ENCODE measurements at regions not wholly inside any gene's neighbourhood (a gene's known extent, or its start where the extent isn't known, plus 50 kb on each side); places are given as distances from the start of the nearest gene placed in this dataset.
A peak's percentile ranks its signal among the peaks of the same experiment; 100 is the strongest.

DNA sequence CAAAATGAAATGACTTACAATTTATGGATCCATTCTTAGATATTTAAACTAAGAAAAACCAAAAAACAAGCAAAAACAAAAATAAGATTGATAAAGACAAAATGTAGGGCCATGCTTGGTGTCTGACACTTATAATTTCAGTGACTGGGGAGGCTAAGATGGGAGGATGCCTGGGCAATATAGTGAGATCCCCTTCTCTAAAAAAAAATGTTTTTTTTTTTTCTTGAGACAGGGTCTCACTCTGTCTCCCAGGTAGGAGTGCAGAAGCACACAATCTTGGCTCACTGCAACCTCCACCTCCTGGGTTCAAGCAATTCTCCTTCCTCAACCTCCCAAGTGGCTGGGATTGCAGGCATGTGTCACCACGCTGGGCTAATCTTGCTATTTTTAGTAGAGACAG, 92.4 kb downstream of the HFE start:
- no peak for TF ChIP-seq MYC (IDR thresholded peaks at IDR 0.05; ENCODE audit: low read depth, low read length)
- TF ChIP-seq, protein P1, sequence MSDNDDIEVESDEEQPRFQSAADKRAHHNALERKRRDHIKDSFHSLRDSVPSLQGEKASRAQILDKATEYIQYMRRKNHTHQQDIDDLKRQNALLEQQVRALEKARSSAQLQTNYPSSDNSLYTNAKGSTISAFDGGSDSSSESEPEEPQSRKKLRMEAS (IDR thresholded peaks at IDR 0.05; ENCODE audit: low read depth, low read length): no peak
- DNase-seq (ENCODE audit: low read depth): no peak
- H3K4me3 ChIP-seq (ENCODE audit: low read depth, low read length): no peak overlapping the region

DNA sequence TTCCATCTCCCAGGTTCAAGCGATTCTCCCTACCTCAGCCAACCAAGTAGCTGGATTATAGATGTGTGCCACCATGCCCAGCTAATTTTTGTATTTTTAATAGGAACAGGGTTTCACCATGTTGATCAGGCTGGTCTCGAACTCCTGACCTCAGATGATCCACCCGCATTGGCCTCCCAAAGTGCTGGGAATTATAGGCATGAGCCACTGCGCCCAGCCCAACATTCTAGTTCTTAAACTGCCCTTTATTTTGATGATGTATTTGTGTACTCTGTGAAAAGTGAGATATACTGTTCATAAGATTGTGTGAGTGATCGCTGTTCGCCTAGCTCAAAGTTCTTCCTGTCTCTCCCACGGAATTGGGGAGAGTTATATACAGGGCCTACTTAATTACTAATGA, 93.1 kb downstream of the HFE start:
- no peak for TF ChIP-seq MYC (IDR thresholded peaks at IDR 0.05; ENCODE audit: low read depth, low read length)
- no peak for TF ChIP-seq POLR2A (IDR thresholded peaks at IDR 0.05; ENCODE audit: extremely low read depth, insufficient read length)
- TF ChIP-seq, protein P2, sequence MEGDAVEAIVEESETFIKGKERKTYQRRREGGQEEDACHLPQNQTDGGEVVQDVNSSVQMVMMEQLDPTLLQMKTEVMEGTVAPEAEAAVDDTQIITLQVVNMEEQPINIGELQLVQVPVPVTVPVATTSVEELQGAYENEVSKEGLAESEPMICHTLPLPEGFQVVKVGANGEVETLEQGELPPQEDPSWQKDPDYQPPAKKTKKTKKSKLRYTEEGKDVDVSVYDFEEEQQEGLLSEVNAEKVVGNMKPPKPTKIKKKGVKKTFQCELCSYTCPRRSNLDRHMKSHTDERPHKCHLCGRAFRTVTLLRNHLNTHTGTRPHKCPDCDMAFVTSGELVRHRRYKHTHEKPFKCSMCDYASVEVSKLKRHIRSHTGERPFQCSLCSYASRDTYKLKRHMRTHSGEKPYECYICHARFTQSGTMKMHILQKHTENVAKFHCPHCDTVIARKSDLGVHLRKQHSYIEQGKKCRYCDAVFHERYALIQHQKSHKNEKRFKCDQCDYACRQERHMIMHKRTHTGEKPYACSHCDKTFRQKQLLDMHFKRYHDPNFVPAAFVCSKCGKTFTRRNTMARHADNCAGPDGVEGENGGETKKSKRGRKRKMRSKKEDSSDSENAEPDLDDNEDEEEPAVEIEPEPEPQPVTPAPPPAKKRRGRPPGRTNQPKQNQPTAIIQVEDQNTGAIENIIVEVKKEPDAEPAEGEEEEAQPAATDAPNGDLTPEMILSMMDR (IDR thresholded peaks at IDR 0.05; ENCODE audit: low read depth, low read length): no peak
- TF ChIP-seq, protein P1 (IDR thresholded peaks at IDR 0.05; ENCODE audit: low read depth, low read length): no peak
- no peak for DNase-seq (ENCODE audit: low read depth)
- H3K4me3 ChIP-seq (ENCODE audit: low read depth, low read length): no peak overlapping the region

DNA sequence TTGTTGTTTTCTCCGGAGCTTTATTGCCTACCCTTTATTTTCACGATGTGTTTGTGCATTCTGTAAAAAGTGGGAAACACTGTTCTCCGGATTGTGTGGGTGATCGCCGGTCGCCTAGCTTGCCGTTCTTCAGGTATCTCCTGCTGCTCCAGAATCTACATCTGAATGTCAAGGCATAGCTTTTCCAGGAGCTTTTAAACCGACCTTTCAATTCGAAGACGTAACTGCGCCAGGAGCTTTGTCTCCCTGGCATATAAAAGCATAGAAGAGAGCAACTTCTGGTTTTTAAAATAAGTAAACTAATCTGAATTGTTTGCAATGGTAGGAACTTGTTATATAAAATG, 96.0 kb downstream of the HFE start:
- TF ChIP-seq, protein P2 (IDR thresholded peaks at IDR 0.05; ENCODE audit: low read depth, low read length): no peak
- TF ChIP-seq MYC (IDR thresholded peaks at IDR 0.05; ENCODE audit: low read depth, low read length) (no peak), POLR2A (IDR thresholded peaks at IDR 0.05; ENCODE audit: extremely low read depth, insufficient read length) (no peak)
- TF ChIP-seq, protein P1 (IDR thresholded peaks at IDR 0.05; ENCODE audit: low read depth, low read length): no peak
- peak overlapping the region; percentile 48 for H3K4me3 ChIP-seq (ENCODE audit: low read depth, low read length)
- no peak for DNase-seq (ENCODE audit: low read depth)

DNA sequence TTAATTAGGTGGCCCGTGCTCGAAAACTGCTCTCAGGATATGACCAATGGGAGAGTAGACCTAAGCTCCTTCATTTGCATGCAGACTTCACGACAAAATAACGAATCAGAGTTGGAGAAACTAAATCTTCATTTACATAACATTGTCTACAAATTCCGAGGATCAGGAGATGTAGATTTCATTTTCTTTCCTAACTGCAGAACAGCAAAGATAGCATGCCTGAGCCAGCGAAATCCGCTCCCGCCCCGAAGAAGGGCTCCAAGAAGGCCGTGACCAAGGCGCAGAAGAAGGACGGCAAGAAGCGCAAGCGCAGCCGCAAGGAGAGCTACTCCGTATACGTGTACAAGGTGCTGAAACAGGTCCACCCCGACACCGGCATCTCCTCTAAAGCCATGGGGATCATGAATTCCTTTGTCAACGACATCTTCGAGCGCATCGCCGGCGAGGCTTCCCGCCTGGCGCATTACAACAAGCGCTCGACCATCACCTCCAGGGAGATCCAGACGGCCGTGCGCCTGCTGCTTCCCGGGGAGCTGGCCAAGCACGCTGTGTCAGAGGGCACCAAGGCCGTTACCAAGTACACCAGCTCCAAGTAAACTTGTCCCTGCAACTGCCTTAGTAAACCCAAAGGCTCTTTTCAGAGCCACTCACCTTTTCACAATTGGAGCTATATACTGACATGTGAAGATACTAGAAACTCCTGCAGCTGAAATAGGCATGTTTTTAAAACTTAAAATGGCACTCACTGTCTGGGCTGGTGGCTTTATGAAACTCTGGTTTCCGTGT, 96.5 kb downstream of the HFE start:
- TF ChIP-seq MYC (IDR thresholded peaks at IDR 0.05; ENCODE audit: low read depth, low read length) (no peak), POLR2A (IDR thresholded peaks at IDR 0.05; ENCODE audit: extremely low read depth, insufficient read length) (peak; percentile 57)
- TF ChIP-seq, protein P1 (IDR thresholded peaks at IDR 0.05; ENCODE audit: low read depth, low read length): 0 out of 2 replicates have a peak, but pooled peaks have one; percentile 10
- TF ChIP-seq, protein P2 (IDR thresholded peaks at IDR 0.05; ENCODE audit: low read depth, low read length): no peak
- H3K4me3 ChIP-seq (ENCODE audit: low read depth, low read length): peak overlapping the region; percentile 55
- peak; percentile 93 for DNase-seq (ENCODE audit: low read depth)

DNA sequence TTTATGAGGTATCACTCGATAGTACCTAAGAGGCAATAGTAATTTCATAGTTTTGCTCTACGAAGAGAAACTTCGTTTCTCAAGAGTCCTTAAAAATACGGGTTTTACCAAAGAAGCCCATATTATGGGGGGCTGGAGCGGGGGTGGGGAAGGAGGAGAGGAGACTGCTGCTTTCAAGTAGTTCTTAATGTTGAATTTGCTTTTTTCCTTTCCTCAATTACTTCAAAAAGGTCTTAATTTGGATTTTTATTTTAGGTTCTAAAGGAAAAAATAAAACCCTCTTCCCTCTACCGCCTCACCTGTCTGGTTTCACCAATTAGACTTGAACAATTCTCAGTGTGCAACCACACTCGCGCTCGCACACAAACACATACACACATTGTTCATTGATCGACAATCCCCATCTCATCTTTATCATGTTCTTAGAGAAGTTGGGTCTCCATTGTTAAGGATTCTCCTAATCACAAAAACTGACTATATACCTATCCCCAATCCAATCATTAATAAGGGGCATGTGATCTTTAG, 97.2 kb downstream of the HFE start:
- TF ChIP-seq MYC (IDR thresholded peaks at IDR 0.05; ENCODE audit: low read depth, low read length) (no peak), POLR2A (IDR thresholded peaks at IDR 0.05; ENCODE audit: extremely low read depth, insufficient read length) (no peak)
- TF ChIP-seq, protein P2 (IDR thresholded peaks at IDR 0.05; ENCODE audit: low read depth, low read length): no peak
- TF ChIP-seq, protein P1 (IDR thresholded peaks at IDR 0.05; ENCODE audit: low read depth, low read length): no peak
- DNase-seq (ENCODE audit: low read depth): no peak
- peak overlapping the region; percentile 55 for H3K4me3 ChIP-seq (ENCODE audit: low read depth, low read length)

DNA sequence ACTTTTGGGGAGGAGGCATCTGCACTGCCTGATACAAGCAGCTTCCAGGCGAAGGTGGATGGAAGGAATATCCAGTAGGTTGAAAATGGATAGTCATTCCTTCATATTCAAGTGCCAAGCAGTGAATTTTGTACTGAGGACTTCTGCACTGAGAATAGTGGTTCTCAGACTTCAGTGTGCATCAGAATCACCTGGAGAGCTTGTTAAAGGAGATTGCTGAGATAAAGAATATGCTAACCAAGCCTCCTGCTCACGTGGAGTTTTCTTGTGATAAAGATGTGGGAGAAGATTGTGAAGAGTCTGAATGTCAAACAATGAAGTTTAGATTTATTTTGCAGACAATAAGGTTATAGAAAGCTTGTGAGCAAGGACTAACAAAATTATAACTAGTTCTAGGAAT, 97.8 kb downstream of the HFE start:
- TF ChIP-seq MYC (IDR thresholded peaks at IDR 0.05; ENCODE audit: low read depth, low read length) (no peak), POLR2A (IDR thresholded peaks at IDR 0.05; ENCODE audit: extremely low read depth, insufficient read length) (no peak)
- TF ChIP-seq, protein P2 (IDR thresholded peaks at IDR 0.05; ENCODE audit: low read depth, low read length): no peak
- TF ChIP-seq, protein P1 (IDR thresholded peaks at IDR 0.05; ENCODE audit: low read depth, low read length): no peak
- peak overlapping the region; percentile 2 for H3K4me3 ChIP-seq (ENCODE audit: low read depth, low read length)
- DNase-seq (ENCODE audit: low read depth): no peak
